SU-DHL-6 (cell line): ENCODE measurements at regions not wholly inside any gene's neighbourhood (a gene's known extent, or its start where the extent isn't known, plus 50 kb on each side); places are given as distances from the start of the nearest gene placed in this dataset.

Source experiments
- H2AFZ ChIP-seq: fragments of 200-600 bp; sonication (generic); 2 replicates; pipeline ENCODE4 v1.6.1; 2014; ENCODE audit warnings: low read depth, mild to moderate bottlenecking, moderate library complexity, mixed read lengths, antibody characterized with exemption, low read length; ENCODE audit not compliant: severe bottlenecking
- H3F3A ChIP-seq: fragments of 200-600 bp; shearing (Covaris generic); 2 replicates; pipeline ENCODE4 v1.6.0; 2016; ENCODE audit warnings: antibody characterized with exemption, mild to moderate bottlenecking; ENCODE audit not compliant: insufficient read depth
- H3K27ac ChIP-seq: fragments of 200-600 bp; sonication (generic); 2 replicates; pipeline ENCODE4 v1.5.1; 2016; ENCODE audit warnings: low read depth, mild to moderate bottlenecking, low read length, moderate library complexity, mixed read lengths
- H3K27me3 ChIP-seq: fragments of 200-600 bp; sonication (generic), shearing (Covaris generic); 2 replicates; pipeline ENCODE4 v1.6.0; 2014; ENCODE audit warnings: mild to moderate bottlenecking, low read length
- H3K36me3 ChIP-seq: fragments of 200-600 bp; sonication (generic); 2 replicates; pipeline ENCODE4 v1.6.1; 2014; ENCODE audit warnings: mild to moderate bottlenecking, low read length, mixed read lengths
- H3K4me2 ChIP-seq: fragments of 300-600, 200-600 bp; shearing (Covaris generic), sonication (generic); 2 replicates; pipeline ENCODE4 v1.6.0; 2014; ENCODE audit warnings: low read length, low read depth, mild to moderate bottlenecking; ENCODE audit not compliant: poor library complexity, severe bottlenecking
- H3K4me3 ChIP-seq: fragments of 200-600 bp; sonication (generic); 2 replicates; pipeline ENCODE4 v1.5.1; 2014; ENCODE audit warnings: antibody characterized with exemption, low read length, mild to moderate bottlenecking, mixed read lengths; ENCODE audit not compliant: insufficient read depth, poor library complexity, severe bottlenecking
- H3K79me2 ChIP-seq: fragments of 200-600 bp; sonication (generic); 2 replicates; pipeline ENCODE4 v1.6.1; 2014; ENCODE audit warnings: mild to moderate bottlenecking, low read length, moderate library complexity; ENCODE audit not compliant: insufficient read depth
- H3K9ac ChIP-seq: fragments of 200-600 bp; sonication (generic); 2 replicates; pipeline ENCODE4 v1.7.0; 2014; ENCODE audit warnings: mild to moderate bottlenecking, low read length
- H3K9me2 ChIP-seq: fragments of 200-600 bp; sonication (generic); replicated peaks from 2 replicates; pipeline ENCODE4 v1.6.1; 2014; ENCODE audit warnings: low read length; ENCODE audit not compliant: insufficient read depth
- H3K9me3 ChIP-seq: fragments of 200-600 bp; sonication (generic); 2 replicates; pipeline ENCODE4 v1.6.1; 2014; ENCODE audit warnings: low read length, mixed read lengths; ENCODE audit not compliant: insufficient read depth
- H4K20me1 ChIP-seq: fragments of 200-600 bp; sonication (generic); 2 replicates; pipeline ENCODE4 v1.6.1; 2014; ENCODE audit warnings: low read depth, mild to moderate bottlenecking, antibody characterized with exemption, low read length, moderate library complexity, mixed read lengths
- CTCF ChIP-seq: fragments of 200-600 bp; sonication (generic); IDR thresholded peaks from one replicate; pipeline ENCODE4 v1.5.1; 2017; ENCODE audit warnings: antibody characterized with exemption, mild to moderate bottlenecking, low read length, moderate library complexity; ENCODE audit not compliant: insufficient read depth, poor library complexity, severe bottlenecking
- EZH2phosphoT487 ChIP-seq: fragments of 200-600 bp; sonication (generic), shearing (Covaris generic); conservative IDR thresholded peaks from 2 replicates; pipeline ENCODE4 v1.6.1; 2018; ENCODE audit warnings: mild to moderate bottlenecking, antibody characterized with exemption, low read length, moderate library complexity, mixed read lengths

- Histone ChIP-seq H3K27ac (no peak overlapping the region), H3K9ac (no peak overlapping the region), H3K9me3 (no peaks in the 10 kb centered on the region), H3F3A (no peaks in the 10 kb centered on the region), H3K4me3 (no peak overlapping the region), H2AFZ (no peak overlapping the region), H3K9me2 (no peaks in the 10 kb centered on the region), H3K36me3 (no peaks in the 10 kb centered on the region), H3K27me3 (no peaks in the 10 kb centered on the region), H4K20me1 (no peaks in the 10 kb centered on the region), H3K79me2 (no peaks in the 10 kb centered on the region), H3K4me2 (no peak overlapping the region)
- no peak for TF ChIP-seq EZH2phosphoT487
- no peak for TF ChIP-seq CTCF
Observed at GRCh38 chr13:44199627-44200207, 173.9 kb upstream of the SERP2 start.

- Histone ChIP-seq H4K20me1 (no peaks in the 10 kb centered on the region), H3K79me2 (no peaks in the 10 kb centered on the region), H3K4me3 (no peak overlapping the region), H3K9me2 (0 out of 2 replicates have a peak, but pooled peaks cover 4% of the 10 kb centered on the region), H3F3A (no peaks in the 10 kb centered on the region), H3K9me3 (no peaks in the 10 kb centered on the region), H3K36me3 (no peaks in the 10 kb centered on the region), H3K4me2 (no peak overlapping the region), H2AFZ (no peak overlapping the region), H3K27ac (no peak overlapping the region), H3K9ac (no peak overlapping the region), H3K27me3 (no peaks in the 10 kb centered on the region; the same call in 1 of the 2 replicates)
- TF ChIP-seq EZH2phosphoT487 (no peak), CTCF (no peak)
Observed at GRCh38 chr13:44206434-44206833, 167.2 kb upstream of the SERP2 start.

- Histone ChIP-seq H3K9me3 (no peaks in the 10 kb centered on the region), H3K79me2 (no peaks in the 10 kb centered on the region), H3K27me3 (no peaks in the 10 kb centered on the region; the same call in 1 of the 2 replicates), H3K36me3 (no peaks in the 10 kb centered on the region), H3K4me3 (no peak overlapping the region), H4K20me1 (no peaks in the 10 kb centered on the region), H3K9ac (no peak overlapping the region), H3K4me2 (no peak overlapping the region), H3K9me2 (0 out of 2 replicates have a peak, but pooled peaks cover 4% of the 10 kb centered on the region), H2AFZ (no peak overlapping the region), H3F3A (no peaks in the 10 kb centered on the region), H3K27ac (no peak overlapping the region)
- TF ChIP-seq EZH2phosphoT487 (no peak), CTCF (no peak)
Observed at GRCh38 chr13:44207476-44207875, 166.1 kb upstream of the SERP2 start.
